HG02759 (cell line): ENCODE measurements at regions not wholly inside any gene's neighbourhood (a gene's known extent, or its start where the extent isn't known, plus 50 kb on each side); places are given as distances from the start of the nearest gene placed in this dataset.

ENCODE experiments used
- ATAC-seq: cut with Tn5 transposase; IDR thresholded peaks from one replicate; pipeline ENCODE4 v1.9.1; 2021; ENCODE audit warnings: mild to moderate bottlenecking, moderate library complexity; ENCODE audit not compliant: unreplicated experiment

- no peak for ATAC-seq
These were observed 445.7 kb upstream of the FANCL start for GRCh38 chr2:58686776-58687175.

GRCh38 chr2:58680755-58681310, 439.7 kb upstream of the FANCL start:
- ATAC-seq, result no peak

GRCh38 chr2:58677748-58678147, 436.6 kb upstream of the FANCL start:
- ATAC-seq, result no peak

GRCh38 chr2:58671675-58672074, 430.6 kb upstream of the FANCL start:
- ATAC-seq, result no peak

- ATAC-seq, result no peak
These were observed 428.9 kb upstream of the FANCL start for GRCh38 chr2:58669998-58670397.

- ATAC-seq, result no peak
These were observed 426.1 kb upstream of the FANCL start for GRCh38 chr2:58667137-58667774.

DNA sequence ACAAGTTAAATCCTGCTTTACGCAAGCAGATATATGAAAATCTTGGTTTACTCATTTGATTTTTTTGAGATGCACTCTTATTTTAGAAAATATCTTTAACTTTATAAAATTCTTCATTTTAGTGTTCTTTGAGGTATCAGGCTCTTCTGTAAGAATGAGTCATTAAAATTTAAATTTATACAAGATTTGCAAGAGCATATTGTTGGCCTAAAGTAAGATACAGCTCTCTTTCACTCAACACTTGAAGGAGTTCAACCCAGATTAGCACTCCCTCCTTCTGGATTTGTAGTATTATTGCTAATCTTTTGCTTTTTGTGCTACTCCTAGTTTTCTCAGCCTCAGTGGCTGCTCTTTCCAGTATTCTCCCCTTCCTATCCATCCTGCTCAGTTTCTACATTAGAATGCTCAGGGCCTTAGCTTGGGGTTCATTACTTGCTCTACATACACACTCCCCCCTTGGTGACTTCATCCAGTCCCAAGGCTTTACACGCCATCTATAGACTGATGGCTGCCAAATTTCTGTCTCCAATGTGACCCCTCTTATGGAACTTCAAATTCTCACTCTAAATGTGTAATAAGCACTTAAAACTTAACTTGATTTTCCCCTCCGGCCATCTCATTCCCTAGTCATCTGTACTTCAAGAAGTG, 425.3 kb upstream of the FANCL start:
- no peak for ATAC-seq

DNA sequence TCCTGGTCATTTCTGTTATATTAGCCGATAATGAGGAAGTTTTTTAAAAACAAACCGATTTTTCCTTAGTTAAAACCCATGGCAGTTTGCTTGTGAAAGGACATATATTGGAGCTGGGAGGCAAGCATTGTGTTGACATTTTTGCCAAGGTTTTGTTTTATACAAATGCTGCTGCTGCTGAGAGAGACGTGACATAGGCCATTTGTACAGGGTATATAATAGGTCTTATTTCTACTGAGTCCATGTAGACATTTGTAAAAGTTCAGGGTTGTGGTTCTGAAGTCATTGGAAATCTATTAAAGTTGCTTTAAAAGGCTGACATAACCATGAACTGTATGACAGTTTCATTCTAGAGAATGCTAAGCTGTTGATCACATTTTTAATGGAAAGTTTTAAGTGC, 424.0 kb upstream of the FANCL start:
- ATAC-seq, result no peak

DNA sequence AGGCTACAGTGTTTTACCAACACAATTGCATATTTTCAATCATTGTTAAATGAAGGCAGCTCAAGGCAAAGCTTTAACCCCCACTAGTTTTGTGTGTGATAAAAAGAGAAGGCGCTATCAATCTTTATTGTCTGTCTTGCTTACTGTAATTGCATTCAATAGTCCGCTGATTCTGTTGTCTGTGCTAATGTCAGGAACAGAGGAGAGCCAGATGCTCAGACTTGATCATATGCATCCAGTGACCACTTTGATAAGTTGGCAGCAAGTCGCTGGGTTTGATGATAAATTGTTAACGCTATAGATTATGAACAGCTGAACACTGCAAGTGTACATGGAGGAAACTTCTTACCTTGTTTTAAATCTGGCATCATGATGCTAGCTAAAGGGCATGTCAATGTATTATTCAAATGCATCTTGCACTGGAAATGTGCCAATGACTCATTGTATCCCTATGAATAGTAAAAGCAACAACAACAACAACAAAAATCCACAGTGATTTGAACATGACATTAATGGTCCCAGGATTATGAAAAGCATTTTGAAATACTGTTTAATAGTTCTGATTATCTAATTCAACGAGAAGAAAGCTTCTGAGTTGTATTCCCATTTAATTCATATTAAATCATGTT, 423.5 kb upstream of the FANCL start:
- no peak for ATAC-seq

DNA sequence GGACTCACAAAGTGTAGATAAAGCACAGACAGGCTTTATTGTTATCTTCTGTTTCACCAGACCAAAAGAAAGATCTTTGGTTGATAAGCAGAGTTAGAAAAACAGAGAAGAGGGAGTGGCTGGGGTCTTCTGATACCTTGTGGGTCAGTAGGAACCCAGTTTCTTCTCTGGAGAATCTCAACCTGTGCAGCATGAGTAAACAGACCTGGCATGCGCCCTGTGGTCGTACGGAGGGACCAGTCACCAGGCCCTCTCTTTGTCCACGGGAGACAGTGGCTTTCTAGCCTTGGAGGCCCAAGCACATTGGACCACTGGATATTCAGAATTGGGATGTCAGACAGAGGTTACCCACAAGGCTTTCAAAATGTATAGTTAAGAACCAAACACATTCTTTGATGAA, 418.9 kb upstream of the FANCL start:
- no peak for ATAC-seq

- no peak for ATAC-seq
These were observed 414.0 kb upstream of the FANCL start for GRCh38 chr2:58655152-58655551.

DNA sequence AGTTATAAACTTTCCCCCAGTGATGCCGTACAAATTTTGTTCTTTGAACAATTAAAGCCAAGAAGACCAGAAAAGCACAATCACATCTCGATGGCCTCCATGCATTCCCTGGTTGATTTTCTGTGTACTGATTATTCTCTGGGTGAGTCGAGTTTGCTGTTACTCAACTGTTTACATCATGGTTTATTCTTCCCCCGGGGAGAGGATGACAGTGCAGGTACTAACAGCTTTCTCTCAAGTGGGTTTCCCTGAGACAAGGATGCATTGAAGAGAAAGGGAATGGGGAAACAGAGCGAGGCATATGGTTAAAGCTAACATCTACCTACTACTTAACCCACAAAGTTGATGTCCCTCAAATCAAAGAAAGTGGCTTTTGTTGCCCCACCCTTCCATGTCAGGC, 410.8 kb upstream of the FANCL start:
- ATAC-seq, result no peak

DNA sequence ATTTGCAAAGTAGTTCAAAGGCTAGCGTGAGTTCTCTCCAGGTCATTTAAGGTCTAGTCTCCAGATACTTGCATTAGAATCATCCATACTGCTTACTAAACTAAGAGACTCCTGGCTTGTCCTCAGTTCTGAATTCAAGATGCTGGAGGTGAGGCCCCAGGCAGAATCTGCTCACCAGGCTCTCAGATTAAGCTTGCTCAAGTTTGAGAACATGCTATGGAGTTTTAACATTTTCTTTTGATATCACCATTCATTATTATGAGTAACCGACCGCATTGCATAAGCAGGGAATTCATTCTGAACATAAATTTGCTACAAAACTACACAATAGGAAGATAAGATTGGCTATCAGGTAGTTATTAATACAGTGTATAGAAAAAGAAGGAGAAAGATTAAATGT, 409.7 kb upstream of the FANCL start:
- no peak for ATAC-seq

DNA sequence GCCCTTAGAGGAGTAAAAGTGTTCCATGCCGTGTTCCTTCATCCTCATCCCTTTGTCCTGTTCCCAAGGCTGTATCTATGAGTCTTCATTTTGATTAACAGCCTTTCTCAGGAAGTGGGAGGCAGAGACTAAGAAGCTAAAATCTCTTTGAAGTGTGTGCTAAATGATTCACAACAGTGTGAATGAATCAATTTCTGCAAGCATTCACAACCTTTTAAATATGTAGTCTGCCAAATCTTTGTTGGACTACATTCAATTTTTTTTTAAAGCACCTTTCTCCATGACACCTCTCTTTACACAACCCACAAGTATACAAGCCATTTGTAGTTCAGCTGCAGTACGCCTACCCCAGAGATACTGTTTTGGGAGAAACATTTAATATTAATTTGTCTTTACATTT, 408.6 kb upstream of the FANCL start:
- no peak for ATAC-seq

DNA sequence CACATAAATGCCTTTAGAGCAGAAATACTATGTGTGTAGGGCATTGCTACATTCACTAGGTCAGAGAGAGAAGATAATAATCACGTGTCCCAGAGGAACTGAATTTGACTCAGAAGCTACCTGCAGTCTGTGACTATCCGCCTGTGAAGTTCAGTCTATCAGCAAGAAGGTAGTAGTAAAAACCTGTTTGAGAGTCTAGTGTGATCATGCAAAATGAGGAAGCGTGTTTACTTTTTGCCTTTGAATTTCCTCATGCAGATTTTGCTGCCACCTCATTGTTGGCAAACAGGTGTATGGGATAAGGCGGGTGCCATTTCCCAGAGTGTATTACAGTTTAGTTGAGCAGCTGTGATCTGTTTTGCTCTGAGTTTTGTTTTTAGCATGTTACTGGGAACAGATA, 403.9 kb upstream of the FANCL start:
- ATAC-seq, result no peak

DNA sequence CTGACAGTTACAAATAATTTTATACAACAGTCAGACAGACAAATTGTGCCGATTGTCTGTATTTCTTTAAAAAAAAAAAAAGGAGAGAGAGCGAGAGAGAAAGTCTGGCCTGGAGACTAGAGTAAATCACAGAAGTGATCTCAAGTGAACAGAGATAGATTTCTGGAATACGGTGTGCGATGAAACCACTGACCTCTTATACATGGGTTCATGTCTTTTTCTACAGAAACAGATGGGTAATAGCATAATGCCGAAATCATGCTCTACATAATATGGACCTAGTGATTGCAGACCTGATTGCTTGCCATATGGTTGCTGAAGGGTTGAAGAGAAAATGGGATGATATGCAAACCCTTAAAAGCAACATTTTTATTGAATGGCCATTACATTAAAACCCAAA, 403.3 kb upstream of the FANCL start:
- ATAC-seq, result no peak

DNA sequence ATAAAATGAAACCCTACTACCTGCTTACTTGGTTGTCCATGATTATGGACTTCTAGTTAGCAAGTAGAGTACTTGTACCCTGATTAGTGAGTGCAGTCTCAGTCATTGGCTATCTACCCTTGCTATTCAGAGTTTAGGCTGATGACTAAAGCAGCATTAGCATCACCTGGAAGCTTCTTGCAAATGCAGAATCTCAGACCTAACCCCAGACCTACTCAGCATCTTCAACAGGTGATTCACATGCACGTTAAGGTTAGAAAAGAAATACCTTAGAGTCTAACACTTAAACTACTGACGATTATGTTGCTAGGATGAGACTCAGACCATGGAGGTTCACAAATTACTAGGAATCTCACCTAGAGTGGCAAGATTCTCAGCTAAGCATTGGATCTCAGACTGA, 399.9 kb upstream of the FANCL start:
- no peak for ATAC-seq

DNA sequence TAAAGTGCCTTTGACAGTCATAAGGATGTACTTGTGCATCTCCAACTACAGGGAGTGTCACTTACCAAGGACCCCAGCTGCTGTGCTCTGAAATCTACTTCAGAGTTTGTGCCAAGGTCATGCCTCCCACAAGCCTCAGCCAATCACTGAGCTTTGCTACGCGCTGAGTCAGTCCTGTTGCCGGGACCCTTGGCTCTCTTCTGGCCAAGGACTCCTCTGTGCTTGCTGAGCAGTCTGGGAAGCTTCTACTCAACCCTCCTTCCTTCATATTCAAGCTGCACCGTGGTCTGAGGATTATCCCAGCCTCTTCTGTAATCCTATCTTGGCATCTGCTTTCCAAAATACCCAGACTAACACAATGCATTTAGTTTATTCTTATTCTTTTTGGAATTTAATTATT, 398.9 kb upstream of the FANCL start:
- no peak for ATAC-seq

GRCh38 chr2:58638256-58638805, 397.2 kb upstream of the FANCL start:
- ATAC-seq, result no peak

GRCh38 chr2:58636872-58637271, 395.7 kb upstream of the FANCL start:
- ATAC-seq, result no peak

- ATAC-seq, result no peak
These were observed 394.8 kb upstream of the FANCL start for GRCh38 chr2:58635801-58636375.
